ENCODE measurements at regions not wholly inside any gene's neighbourhood (a gene's known extent, or its start where the extent isn't known, plus 50 kb on each side); places are given as distances from the start of the nearest gene placed in this dataset.
A peak's percentile ranks its signal among the peaks of the same experiment; 100 is the strongest.
"Not testable (repeated sequence)": the region's sequence is repeated elsewhere in the genome, so short reads cannot be mapped to it uniquely, and the experiment has no call there.

DNA sequence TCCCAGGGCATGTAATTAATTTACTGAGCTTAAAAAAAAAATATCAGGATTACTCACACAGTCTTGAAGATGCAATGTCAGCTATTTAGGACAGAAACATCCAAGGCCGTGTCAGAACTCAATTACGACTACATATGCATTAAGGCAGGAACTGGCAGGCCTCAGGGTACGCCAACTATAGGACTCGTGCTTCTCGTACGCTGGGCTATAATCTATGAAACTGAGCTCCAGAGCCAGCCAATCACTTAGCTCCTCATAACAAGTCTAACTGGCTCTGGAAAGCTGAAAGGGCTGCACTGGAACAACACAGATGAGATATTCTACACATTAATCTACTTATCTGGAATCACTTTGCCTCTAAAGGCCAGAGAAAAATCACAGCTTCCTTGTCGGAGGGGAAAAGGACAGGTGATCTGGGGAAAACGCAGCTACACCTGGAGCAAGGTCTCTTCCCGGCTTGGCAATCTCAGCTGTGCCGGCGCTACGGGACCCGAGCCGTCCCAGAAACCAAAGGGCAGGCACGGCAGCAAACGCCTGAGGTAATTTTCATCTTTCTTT is 212.0 kb downstream of the DEPDC1B start:
- no peaks in the 10 kb centered on the region for H3K9me3 Mint-ChIP-seq
- no peaks in the 10 kb centered on the region for H3K4me1 Mint-ChIP-seq
- no peak overlapping the region for H3K27ac Mint-ChIP-seq
- no peaks in the 10 kb centered on the region for H3K27me3 Mint-ChIP-seq
- H3K4me3 Mint-ChIP-seq = no peak overlapping the region
- no peaks in the 10 kb centered on the region for H3K36me3 Mint-ChIP-seq

DNA sequence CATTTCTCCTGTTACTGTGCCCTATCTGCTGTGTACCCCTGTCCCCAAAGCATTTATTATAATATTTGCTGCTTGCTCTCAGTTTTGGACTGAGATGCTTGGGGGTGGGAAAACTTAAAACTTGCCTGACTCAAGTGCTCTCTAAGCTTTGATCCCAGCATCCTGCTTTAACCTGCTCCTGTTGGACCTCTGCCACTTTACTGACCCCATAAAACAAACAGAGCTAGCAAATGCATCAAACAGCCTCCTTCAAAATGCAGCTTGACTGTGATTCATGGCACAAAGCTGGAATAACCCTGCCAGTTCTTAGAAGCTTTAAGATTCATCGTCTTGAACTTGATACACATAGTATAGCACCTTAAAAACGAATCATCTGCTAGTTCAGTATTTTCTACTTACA is 212.5 kb downstream of the DEPDC1B start:
- H3K27ac Mint-ChIP-seq = no peak overlapping the region
- no peaks in the 10 kb centered on the region for H3K27me3 Mint-ChIP-seq
- H3K36me3 Mint-ChIP-seq = no peaks in the 10 kb centered on the region
- H3K9me3 Mint-ChIP-seq = no peaks in the 10 kb centered on the region
- H3K4me3 Mint-ChIP-seq = no peak overlapping the region
- H3K4me1 Mint-ChIP-seq = no peaks in the 10 kb centered on the region

DNA sequence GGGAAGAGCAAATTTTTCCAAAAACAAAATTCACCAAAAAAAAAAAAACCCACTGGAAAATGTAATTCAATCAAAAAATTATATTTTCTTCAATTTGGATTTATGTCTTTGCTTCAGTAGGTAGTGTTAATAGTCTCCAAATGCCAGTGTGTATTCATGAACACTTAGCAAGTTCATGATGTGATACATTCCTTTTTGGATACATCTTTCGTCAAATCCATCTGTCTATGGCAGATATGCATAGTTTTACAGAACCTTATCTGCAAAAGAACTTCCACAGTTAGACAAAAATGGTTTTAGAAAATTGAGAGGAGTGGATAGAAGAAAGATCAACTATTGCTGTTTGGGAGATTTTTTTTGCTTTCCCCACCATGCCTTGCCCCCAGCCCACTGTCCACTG is 214.6 kb downstream of the DEPDC1B start:
- Mint-ChIP-seq H3K36me3 (peaks cover 2% of the 10 kb centered on the region), H3K27me3 (no peaks in the 10 kb centered on the region), H3K9me3 (no peaks in the 10 kb centered on the region), H3K27ac (peak overlapping the region in 1 of 3 donors; percentile 41), H3K4me3 (no peak overlapping the region), H3K4me1 (peaks cover 0 to 2% (median 0%) of the 10 kb centered on the region in 3 donors)

DNA sequence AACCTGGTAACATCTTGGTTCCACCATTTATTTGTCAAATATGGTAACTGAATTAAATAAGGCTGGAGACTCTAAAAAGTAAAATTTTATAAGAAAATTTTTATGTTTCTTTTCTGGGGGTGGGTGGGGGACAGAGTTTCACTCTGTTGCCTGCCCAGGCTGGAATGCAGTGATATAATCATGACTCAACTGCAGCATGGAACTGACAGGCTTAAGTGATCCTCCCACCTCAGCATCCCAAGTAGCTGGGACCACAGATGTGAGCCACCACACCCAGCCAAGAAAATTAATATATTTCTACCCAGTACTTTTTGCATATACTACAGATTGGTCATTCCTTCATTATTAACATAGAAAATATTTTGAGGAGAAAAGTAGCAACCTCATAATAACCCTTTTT is 216.9 kb downstream of the DEPDC1B start:
- peaks cover 0 to 2% (median 0%) of the 10 kb centered on the region in 3 donors for H3K4me1 Mint-ChIP-seq
- no peak overlapping the region for H3K4me3 Mint-ChIP-seq
- H3K36me3 Mint-ChIP-seq = peaks cover 4% of the 10 kb centered on the region
- no peak overlapping the region for H3K27ac Mint-ChIP-seq
- H3K27me3 Mint-ChIP-seq = no peaks in the 10 kb centered on the region
- peaks cover 0 to 5% (median 0%) of the 10 kb centered on the region in 3 donors for H3K9me3 Mint-ChIP-seq

DNA sequence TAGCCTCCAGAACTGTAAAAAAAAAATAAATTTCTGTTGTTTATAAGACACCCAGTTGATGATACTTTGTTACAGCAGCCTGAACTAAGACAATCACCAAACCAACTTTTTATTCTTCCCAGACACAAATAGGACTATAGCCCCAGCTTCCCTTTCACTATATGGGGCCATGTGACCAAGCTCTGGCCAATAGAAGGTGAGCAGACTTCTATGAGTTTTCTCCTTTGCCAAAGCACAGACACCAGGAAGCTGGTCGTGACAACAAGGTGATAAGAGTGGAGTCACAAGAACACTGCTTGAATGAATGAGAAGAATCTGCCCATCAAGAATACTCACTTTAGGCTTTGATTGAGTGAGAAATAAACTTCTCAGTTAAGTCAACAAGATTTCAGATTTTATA is 217.7 kb downstream of the DEPDC1B start:
- Mint-ChIP-seq H3K4me3 (no peak overlapping the region), H3K4me1 (peaks cover 0 to 2% (median 0%) of the 10 kb centered on the region in 3 donors), H3K36me3 (peaks cover 5% of the 10 kb centered on the region), H3K27me3 (no peaks in the 10 kb centered on the region), H3K9me3 (peaks cover 0 to 5% (median 3%) of the 10 kb centered on the region in 3 donors), H3K27ac (no peak overlapping the region)

DNA sequence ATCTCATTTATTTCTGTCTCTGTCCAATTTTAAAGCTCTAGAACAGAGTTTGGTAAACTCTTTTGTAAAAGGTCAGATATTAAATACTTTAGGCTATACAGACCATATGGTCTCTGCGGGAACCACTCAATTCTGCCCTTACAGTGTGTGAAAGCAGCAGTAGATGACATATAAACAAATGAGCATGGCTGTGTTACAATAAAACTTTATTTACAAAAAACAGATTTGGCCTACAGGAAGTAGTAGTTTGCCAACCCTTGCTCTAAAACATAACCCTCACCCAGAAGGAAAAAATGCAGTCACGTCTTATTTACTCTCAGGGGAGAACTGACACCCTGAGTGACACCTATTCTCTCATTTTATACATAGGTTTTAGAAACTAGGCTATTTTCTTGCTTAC is 220.4 kb downstream of the DEPDC1B start:
- Mint-ChIP-seq H3K27me3 (no peaks in the 10 kb centered on the region), H3K9me3 (peaks cover 0 to 6% (median 5%) of the 10 kb centered on the region in 3 donors), H3K27ac (peak overlapping the region in 1 of 3 donors; percentile 1), H3K4me1 (peaks cover 0 to 2% (median 0%) of the 10 kb centered on the region in 3 donors), H3K36me3 (peaks cover 8% of the 10 kb centered on the region), H3K4me3 (no peak overlapping the region)

DNA sequence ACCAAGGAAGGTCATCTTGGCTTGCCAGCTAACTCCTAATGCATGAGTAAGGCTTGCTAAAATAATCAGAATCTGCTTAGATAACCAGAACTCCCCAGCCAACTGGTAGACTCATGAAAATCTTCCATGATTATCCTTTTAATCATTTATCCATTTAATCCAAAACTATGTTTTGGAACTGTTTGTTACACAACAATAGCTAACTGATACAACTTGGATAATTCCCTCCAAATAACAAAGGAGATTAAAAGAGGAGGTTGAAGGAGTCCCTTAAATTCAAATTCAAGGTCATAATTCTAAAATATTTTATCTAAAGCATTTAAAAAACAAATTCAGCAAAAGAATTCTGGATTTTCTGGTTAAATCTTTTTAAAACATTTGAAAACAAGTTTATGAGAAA is 222.1 kb downstream of the DEPDC1B start:
- Mint-ChIP-seq H3K9me3 (peaks cover 0 to 7% (median 6%) of the 10 kb centered on the region in 3 donors), H3K27me3 (no peaks in the 10 kb centered on the region), H3K4me3 (no peak overlapping the region), H3K4me1 (peaks cover 0 to 2% (median 0%) of the 10 kb centered on the region in 3 donors), H3K27ac (no peak overlapping the region), H3K36me3 (peaks cover 8% of the 10 kb centered on the region)

DNA sequence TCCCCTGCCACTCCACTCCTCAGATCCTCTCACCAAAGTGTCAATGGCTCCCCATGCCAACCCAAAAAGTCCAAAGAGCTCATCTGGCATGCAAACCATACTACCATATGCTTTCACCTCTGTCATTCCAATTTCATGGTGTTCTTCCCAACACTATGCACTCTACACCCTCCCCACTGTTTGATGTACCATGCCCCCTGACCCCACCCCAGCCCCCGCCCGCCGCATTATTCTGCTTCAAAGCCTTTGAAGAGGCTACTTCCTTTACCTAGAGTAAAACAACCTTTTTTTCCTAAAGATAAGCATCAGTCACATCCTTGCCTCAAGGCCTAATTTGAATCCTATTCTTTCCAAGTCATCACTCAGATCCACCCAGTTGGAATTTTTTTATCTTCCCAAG is 226.3 kb downstream of the DEPDC1B start:
- H3K27ac Mint-ChIP-seq = peak overlapping the region in 1 of 3 donors; percentile 29
- H3K27me3 Mint-ChIP-seq = no peaks in the 10 kb centered on the region
- H3K4me1 Mint-ChIP-seq = no peaks in the 10 kb centered on the region
- peaks cover 3 to 11% (median 6%) of the 10 kb centered on the region in 3 donors for H3K9me3 Mint-ChIP-seq
- no peak overlapping the region for H3K4me3 Mint-ChIP-seq
- peaks cover 15% of the 10 kb centered on the region for H3K36me3 Mint-ChIP-seq

DNA sequence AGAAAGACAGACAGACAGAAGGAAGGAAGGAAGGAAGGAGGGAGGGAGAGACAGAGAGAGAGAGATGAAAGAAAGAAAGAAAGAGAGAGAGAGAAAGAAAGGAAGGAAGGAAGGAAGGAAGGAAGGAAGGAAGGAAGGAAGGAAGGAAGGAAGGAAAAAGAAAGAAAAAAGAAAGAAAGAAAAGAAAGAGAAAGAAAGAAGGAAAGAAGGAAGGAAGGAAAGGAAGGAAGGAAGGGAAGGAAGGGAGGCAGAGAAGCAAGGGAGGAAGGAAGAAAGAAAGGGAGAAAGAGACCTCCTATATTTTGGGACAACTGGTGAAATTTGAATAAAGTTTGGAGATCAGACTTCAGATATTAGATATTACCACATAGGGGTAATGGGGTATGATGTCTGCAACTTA is 226.9 kb downstream of the DEPDC1B start:
- peaks cover 1 to 11% (median 5%) of the 10 kb centered on the region in 3 donors for H3K9me3 Mint-ChIP-seq
- not testable (repeated sequence) for H3K27ac Mint-ChIP-seq, H3K4me1 Mint-ChIP-seq, H3K27me3 Mint-ChIP-seq, H3K4me3 Mint-ChIP-seq
- H3K36me3 Mint-ChIP-seq = peaks cover 14% of the 10 kb centered on the region

DNA sequence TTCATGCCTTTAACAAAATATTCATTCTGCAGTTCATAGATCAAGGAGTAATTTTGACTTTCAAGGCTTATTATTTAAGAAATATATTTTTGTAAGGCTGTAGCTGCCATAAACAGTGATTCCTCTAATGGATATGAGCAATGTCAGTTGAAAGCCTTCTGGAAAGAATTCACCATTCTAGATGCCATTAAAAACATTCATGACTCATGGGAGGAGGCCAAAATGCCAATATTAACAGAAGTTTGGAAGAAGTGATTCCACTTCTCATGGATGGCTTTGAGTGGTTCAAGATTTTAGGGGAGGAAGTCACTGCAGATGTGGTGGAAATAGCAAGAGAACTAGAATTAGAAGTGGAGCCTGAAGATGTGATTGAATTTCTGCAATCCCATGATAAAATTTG is 229.1 kb downstream of the DEPDC1B start:
- H3K27me3 Mint-ChIP-seq = peaks cover 2% of the 10 kb centered on the region
- no peaks in the 10 kb centered on the region for H3K4me1 Mint-ChIP-seq
- peaks cover 1 to 9% (median 5%) of the 10 kb centered on the region in 3 donors for H3K9me3 Mint-ChIP-seq
- peaks cover 12% of the 10 kb centered on the region for H3K36me3 Mint-ChIP-seq
- no peak overlapping the region for H3K27ac Mint-ChIP-seq
- no peak overlapping the region for H3K4me3 Mint-ChIP-seq

DNA sequence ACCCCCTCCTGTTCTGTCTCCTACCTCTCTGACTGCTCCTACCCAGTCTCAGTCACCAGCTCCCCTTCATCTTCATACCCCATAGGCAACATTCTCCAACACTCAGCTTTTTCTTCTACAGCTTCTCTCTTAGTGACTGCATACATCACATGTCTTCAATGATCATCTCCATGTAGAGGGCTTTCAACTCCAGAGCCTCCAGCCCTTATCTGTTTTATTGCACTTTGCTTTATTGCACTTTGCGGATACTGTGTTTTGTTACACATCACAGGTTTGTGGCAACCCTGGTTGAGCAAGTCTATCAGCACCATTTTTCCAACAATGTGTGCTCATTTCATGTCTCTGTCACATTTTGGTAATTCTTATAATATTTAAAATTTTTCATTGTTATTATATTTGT is 230.7 kb downstream of the DEPDC1B start:
- Mint-ChIP-seq H3K36me3 (peaks cover 12% of the 10 kb centered on the region), H3K4me1 (no peaks in the 10 kb centered on the region), H3K9me3 (peaks cover 1 to 6% (median 5%) of the 10 kb centered on the region in 3 donors), H3K27ac (no peak overlapping the region), H3K4me3 (no peak overlapping the region), H3K27me3 (peaks cover 2% of the 10 kb centered on the region)

DNA sequence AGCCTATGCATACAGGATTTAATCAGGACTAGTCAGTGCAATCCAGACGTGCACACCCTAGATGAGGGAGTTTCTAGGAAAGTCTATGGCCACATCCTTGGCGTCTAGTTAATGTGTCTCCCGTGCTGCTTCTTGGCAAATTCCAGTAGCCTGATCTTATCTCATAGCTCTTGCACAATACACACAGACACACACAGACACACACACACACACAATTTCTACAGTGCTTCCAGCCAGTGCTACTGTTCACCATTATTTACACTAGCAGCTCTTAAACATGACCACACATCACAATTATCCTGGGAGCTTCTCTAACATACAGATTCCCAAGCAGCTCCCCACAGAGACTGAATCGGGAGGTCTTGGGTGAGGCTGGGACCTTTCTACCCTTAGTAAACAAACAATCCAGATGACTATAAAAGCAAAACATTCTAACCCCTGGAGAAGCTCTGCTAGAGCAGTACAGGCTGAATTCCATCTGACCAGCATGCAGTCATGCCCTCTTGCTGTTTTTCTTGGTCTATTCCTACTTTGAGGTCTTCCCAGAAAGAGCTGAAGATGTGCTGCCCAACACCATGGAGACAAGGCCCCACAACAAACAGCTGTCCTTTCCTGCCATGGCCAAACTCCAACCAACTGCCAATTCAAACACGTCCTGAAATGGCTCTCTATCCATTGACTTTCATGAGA is 236.6 kb downstream of the DEPDC1B start:
- peaks cover 1 to 7% (median 7%) of the 10 kb centered on the region in 3 donors for H3K4me1 Mint-ChIP-seq

DNA sequence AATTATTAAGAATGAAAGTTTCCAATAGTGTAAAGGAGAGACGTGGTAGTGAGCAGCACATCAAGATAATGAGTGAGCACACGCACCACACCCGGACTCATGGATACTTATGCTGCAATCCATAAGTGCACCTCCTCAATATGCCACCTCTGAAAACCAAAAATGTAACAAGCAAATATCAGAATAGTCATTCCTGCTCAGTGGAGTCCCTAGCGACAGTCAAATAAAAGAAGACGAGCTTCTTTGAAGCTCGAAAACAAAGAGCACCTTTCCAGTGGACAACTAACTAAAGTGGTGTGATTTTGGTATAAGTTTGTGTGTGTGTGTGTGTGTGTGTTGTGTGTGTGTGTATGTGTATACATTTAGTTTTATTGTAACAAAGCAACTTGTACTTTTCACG is 241.3 kb downstream of the DEPDC1B start:
- peaks cover 0 to 6% (median 3%) of the 10 kb centered on the region in 3 donors for H3K4me1 Mint-ChIP-seq
- peak overlapping the region in 1 of 3 donors; percentile 60 for H3K27ac Mint-ChIP-seq
- H3K9me3 Mint-ChIP-seq = no peaks in the 10 kb centered on the region
- H3K36me3 Mint-ChIP-seq = peaks cover 19% of the 10 kb centered on the region
- H3K27me3 Mint-ChIP-seq = peaks cover 2% of the 10 kb centered on the region
- no peak overlapping the region for H3K4me3 Mint-ChIP-seq

More for the DNA sequence above, 236.6 kb downstream of the DEPDC1B start:
- Mint-ChIP-seq H3K36me3 (peaks cover 12% of the 10 kb centered on the region), H3K27me3 (peaks cover 2% of the 10 kb centered on the region), H3K9me3 (peaks cover 0 to under 1% (median 0%) of the 10 kb centered on the region in 3 donors), H3K27ac (no peak overlapping the region), H3K4me3 (no peak overlapping the region)

DNA sequence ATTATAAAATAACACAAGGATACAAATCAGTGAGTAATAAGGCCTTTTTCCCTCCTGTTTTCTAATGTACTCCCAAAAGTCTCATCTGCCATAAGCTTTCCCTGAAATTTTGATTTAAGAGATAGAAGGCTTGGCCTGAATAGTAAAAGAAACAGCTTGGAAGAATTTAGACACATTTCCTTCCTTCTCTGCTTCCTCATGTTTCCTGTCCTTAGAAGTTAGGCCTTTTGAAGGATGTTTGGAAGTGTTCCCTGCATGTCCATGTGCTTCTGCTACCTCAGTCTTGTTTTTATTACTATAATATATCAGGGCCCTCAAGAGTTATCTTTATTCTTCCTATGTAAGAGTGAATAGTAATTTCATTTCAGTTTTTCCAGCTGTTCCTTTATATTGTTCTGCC is 242.7 kb downstream of the DEPDC1B start:
- Mint-ChIP-seq H3K36me3 (peaks cover 13% of the 10 kb centered on the region), H3K27me3 (peaks cover 2% of the 10 kb centered on the region), H3K4me3 (no peak overlapping the region), H3K9me3 (no peaks in the 10 kb centered on the region), H3K27ac (no peak overlapping the region), H3K4me1 (peaks cover 0 to 2% (median 0%) of the 10 kb centered on the region in 3 donors)

DNA sequence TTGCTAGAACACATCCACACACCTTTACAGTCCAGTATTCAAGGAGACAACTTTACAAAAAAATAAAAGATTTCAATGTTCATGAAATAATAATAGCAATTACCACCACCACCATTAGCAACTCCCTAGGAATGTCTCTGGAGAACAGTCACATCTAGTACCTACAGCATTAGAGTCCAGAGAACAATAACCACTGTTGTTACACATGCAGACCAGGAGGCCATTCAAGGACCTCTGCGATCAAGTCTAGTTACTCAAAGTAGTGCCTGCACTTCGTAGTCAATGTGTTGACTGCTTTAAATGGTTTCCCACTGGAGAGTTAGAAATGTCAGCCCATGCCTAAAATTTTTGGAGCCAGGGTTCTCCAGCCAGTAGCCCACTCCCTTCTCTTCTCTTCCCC is 244.4 kb downstream of the DEPDC1B start:
- Mint-ChIP-seq H3K36me3 (peaks cover 13% of the 10 kb centered on the region), H3K4me3 (no peak overlapping the region), H3K27me3 (peaks cover 2% of the 10 kb centered on the region), H3K27ac (no peak overlapping the region), H3K4me1 (peaks cover 0 to 2% (median 0%) of the 10 kb centered on the region in 3 donors), H3K9me3 (no peaks in the 10 kb centered on the region)

DNA sequence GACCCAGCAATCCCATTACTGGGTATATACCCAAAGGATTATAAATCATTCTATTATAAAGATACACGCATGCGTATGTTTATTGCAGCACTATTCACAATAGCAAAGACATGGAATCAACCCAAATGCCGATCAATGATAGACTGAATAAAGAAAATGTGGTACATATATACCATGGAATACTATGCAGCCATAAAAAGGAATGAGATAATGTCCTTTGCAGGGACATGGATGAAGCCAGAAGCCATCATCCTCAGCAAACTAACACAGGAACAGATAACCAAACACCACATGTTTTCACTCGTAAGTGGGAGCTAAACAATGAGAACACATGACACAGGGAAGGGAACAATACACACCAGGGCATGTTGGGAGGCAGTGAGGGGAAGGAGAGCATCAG is 245.7 kb downstream of the DEPDC1B start:
- H3K36me3 Mint-ChIP-seq = peaks cover 13% of the 10 kb centered on the region
- H3K27ac Mint-ChIP-seq, H3K4me1 Mint-ChIP-seq, H3K27me3 Mint-ChIP-seq, H3K9me3 Mint-ChIP-seq, H3K4me3 Mint-ChIP-seq: not testable (repeated sequence)

Data from IgD-negative memory B cell (primary cell).